Lower lobe of right lung (tissue), 2 donors: ENCODE measurements at regions not wholly inside any gene's neighbourhood (a gene's known extent, or its start where the extent isn't known, plus 50 kb on each side); places are given as distances from the start of the nearest gene placed in this dataset.

Experiments used
- ATAC-seq, 2 donors: fragments of 200-7000 bp; cut with Tn5 transposase; one replicate each; pipeline ENCODE4 v1.9.1; 2020 to 2022; ENCODE audit warnings: mild to moderate bottlenecking in 2 of 2, moderate library complexity in 2 of 2
- DNase-seq: peaks from one replicate; pipeline ENCODE4 v3.0.0-alpha.2; 2020
- H3K27ac ChIP-seq: fragments of 200-600 bp; one replicate; pipeline ENCODE4 v1.8.0; 2022
- H3K27me3 ChIP-seq: fragments of 200-600 bp; one replicate; pipeline ENCODE4 v1.8.0; 2022; ENCODE audit warnings: low read depth
- H3K36me3 ChIP-seq: fragments of 200-600 bp; one replicate; pipeline ENCODE4 v1.8.0; 2022; ENCODE audit warnings: mild to moderate bottlenecking
- H3K4me1 ChIP-seq: fragments of 200-600 bp; one replicate; pipeline ENCODE4 v1.8.0; 2022
- H3K4me3 ChIP-seq: fragments of 200-600 bp; one replicate; pipeline ENCODE4 v1.8.0; 2022; ENCODE audit warnings: mild to moderate bottlenecking
- H3K9me3 ChIP-seq: fragments of 200-600 bp; one replicate; pipeline ENCODE4 v1.8.0; 2022
- CTCF ChIP-seq: fragments of 200-600 bp; IDR thresholded peaks from one replicate; pipeline ENCODE4 v1.8.0; 2022; ENCODE audit warnings: antibody characterized with exemption, mild to moderate bottlenecking
- intact Hi-C: fragments of 100-400 bp; cut with DNase I; formaldehyde crosslinking; loops from one replicate; pipeline ENCODE4 v1.11.0; 2022
- donor health status: DM: no; HTN: yes; CAD: no; lungs with severe emphysema.

GRCh38 chr6:156205678-156206077 lies 571.5 kb upstream of the ARID1B start:
- intact Hi-C loops = no loop called here
- Histone ChIP-seq H3K36me3 (no peaks in the 10 kb centered on the region), H3K4me1 (no peaks in the 10 kb centered on the region), H3K4me3 (no peak overlapping the region), H3K9me3 (peaks cover 10% of the 10 kb centered on the region), H3K27ac (no peak overlapping the region), H3K27me3 (no peaks in the 10 kb centered on the region)
- DNase-seq = no peak
- no peak for ATAC-seq
- TF ChIP-seq CTCF = no peak

DNA sequence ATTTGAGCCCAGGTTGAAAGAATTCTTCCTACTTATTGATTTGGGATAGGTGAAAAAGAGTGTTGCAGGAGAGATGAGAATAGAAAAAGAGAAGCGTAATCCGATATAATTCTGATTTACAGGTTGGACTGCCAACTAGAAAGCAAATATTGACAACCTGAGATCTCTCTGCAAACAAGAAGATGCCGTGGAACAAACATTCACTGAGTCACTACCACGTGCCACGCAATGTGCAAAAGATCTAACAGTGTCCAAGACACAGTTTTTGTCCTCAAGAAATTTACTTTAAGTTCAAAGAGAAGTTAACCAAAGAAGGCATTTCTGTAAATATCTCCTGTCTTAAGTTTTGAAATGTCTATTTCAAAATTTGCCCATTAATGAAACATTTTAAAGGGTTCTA lies 578.0 kb upstream of the ARID1B start:
- H3K27ac ChIP-seq = no peak overlapping the region
- no peaks in the 10 kb centered on the region for H3K36me3 ChIP-seq
- intact Hi-C loops = no loop called here
- no peaks in the 10 kb centered on the region for H3K9me3 ChIP-seq
- DNase-seq (no peak), ATAC-seq (no peak)
- no peaks in the 10 kb centered on the region for H3K27me3 ChIP-seq
- TF ChIP-seq CTCF = no peak
- no peak overlapping the region for H3K4me3 ChIP-seq
- H3K4me1 ChIP-seq = no peaks in the 10 kb centered on the region

- intact Hi-C loops = no loop called here
- Histone ChIP-seq H3K9me3 (no peaks in the 10 kb centered on the region), H3K4me1 (no peaks in the 10 kb centered on the region), H3K27ac (no peak overlapping the region), H3K4me3 (no peak overlapping the region), H3K36me3 (no peaks in the 10 kb centered on the region), H3K27me3 (no peaks in the 10 kb centered on the region)
- no peak for DNase-seq
- ATAC-seq = no peak
- TF ChIP-seq CTCF = no peak
These were observed 579.7 kb upstream of the ARID1B start for GRCh38 chr6:156197513-156197912.

DNA sequence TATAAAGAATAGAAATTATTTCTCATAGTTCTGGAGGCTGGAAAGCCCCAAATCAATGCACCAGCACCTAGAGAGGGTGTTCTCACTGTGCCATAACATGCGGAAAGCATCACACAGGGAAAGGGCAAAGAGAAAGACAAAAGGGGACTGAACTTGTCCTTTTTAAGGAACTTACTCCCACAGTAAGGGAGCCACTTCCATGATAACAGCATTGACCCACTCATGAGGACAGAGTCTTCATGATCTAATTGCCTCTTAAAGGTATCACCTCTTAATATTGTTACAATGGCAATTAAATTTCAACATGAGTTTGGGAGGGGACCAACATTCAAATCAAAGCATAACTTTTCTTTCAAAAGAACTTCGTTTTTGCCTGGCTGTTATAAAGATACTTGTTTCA lies 582.2 kb upstream of the ARID1B start:
- Histone ChIP-seq H3K27me3 (no peaks in the 10 kb centered on the region), H3K9me3 (no peaks in the 10 kb centered on the region), H3K4me1 (no peaks in the 10 kb centered on the region), H3K36me3 (no peaks in the 10 kb centered on the region), H3K4me3 (no peak overlapping the region), H3K27ac (no peak overlapping the region)
- no peak for TF ChIP-seq CTCF
- DNase-seq = no peak
- ATAC-seq = no peak
- intact Hi-C loops = no loop called here

DNA sequence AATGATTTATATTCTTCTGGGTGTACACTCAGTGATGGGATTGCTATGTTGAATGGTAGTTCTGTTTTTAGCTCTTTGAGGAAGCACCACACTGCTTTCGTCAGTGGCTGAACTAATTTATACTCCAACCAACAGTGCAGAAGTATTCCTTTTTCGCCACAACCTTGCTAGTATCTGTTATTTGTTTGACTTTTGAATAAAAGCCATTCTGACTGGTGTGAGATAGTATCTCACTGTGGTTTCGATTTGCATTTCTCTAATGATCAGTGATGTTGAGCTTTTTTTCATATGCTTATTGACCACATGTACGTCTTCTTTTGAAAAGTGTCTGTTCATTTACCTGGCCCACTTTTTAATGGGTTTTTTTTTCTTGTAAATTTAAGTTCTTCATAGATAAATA lies 583.8 kb upstream of the ARID1B start:
- DNase-seq = no peak
- intact Hi-C loops = no loop called here

More for the DNA sequence above, 583.8 kb upstream of the ARID1B start:
- H3K4me3 ChIP-seq = no peak overlapping the region
- no peak for TF ChIP-seq CTCF
- H3K9me3 ChIP-seq = no peaks in the 10 kb centered on the region
- no peaks in the 10 kb centered on the region for H3K27me3 ChIP-seq
- H3K4me1 ChIP-seq = no peaks in the 10 kb centered on the region
- H3K36me3 ChIP-seq = no peaks in the 10 kb centered on the region
- no peak for ATAC-seq
- no peak overlapping the region for H3K27ac ChIP-seq
